DOHH2 (cell line): ENCODE measurements at regions not wholly inside any gene's neighbourhood (a gene's known extent, or its start where the extent isn't known, plus 50 kb on each side); places are given as distances from the start of the nearest gene placed in this dataset.

Experiments used
- H3F3A ChIP-seq: fragments of 200-600 bp; sonication (generic), shearing (Covaris generic); 2 replicates; pipeline ENCODE4 v1.6.0; 2016; ENCODE audit warnings: antibody characterized with exemption, mild to moderate bottlenecking; ENCODE audit not compliant: control insufficient read depth, insufficient read depth
- H3K27ac ChIP-seq: fragments of 200-600 bp; sonication (generic); 2 replicates; pipeline ENCODE4 v1.5.1; 2014; ENCODE audit warnings: low read depth, mild to moderate bottlenecking, low read length, moderate library complexity
- H3K27me3 ChIP-seq: fragments of 200-600 bp; sonication (generic); 2 replicates; pipeline ENCODE4 v1.6.1; 2014; ENCODE audit warnings: mild to moderate bottlenecking, low read length, mixed read lengths; ENCODE audit not compliant: control insufficient read depth
- H3K36me3 ChIP-seq: fragments of 200-600 bp; sonication (generic); 2 replicates; pipeline ENCODE4 v1.6.1; 2014; ENCODE audit warnings: mild to moderate bottlenecking, low read length, moderate library complexity, mixed read lengths; ENCODE audit not compliant: control insufficient read depth
- H3K4me1 ChIP-seq: fragments of 200-600 bp; sonication (generic); 2 replicates; pipeline ENCODE4 v1.6.1; 2014; ENCODE audit warnings: mild to moderate bottlenecking, low read length, mixed read lengths; ENCODE audit not compliant: control insufficient read depth
- H3K4me2 ChIP-seq: fragments of 200-600 bp; sonication (generic); 2 replicates; pipeline ENCODE4 v1.6.0; 2014; ENCODE audit warnings: mild to moderate bottlenecking, low read length, moderate library complexity
- H3K4me3 ChIP-seq: fragments of 200-600 bp; sonication (generic); 2 replicates; pipeline ENCODE4 v1.5.1; 2014; ENCODE audit warnings: mild to moderate bottlenecking, low read length, mixed read lengths
- H3K79me2 ChIP-seq: fragments of 200-600 bp; sonication (generic); 2 replicates; pipeline ENCODE4 v1.6.1; 2014; ENCODE audit warnings: mild to moderate bottlenecking, low read length, mixed read lengths; ENCODE audit not compliant: control insufficient read depth
- H3K9me2 ChIP-seq: fragments of 200-600 bp; sonication (generic); replicated peaks from 2 replicates; pipeline ENCODE4 v1.6.1; 2014; ENCODE audit warnings: mild to moderate bottlenecking, low read length, mixed read lengths; ENCODE audit not compliant: control insufficient read depth
- H3K9me3 ChIP-seq: fragments of 200-600 bp; sonication (generic); 2 replicates; pipeline ENCODE4 v1.6.1; 2014; ENCODE audit warnings: antibody characterized with exemption, low read length, mixed read lengths; ENCODE audit not compliant: control insufficient read depth, insufficient read depth
- H4K20me1 ChIP-seq: fragments of 200-600 bp; sonication (generic); 2 replicates; pipeline ENCODE4 v1.6.0; 2014; ENCODE audit warnings: low read depth, mild to moderate bottlenecking, antibody characterized with exemption, low read length, moderate library complexity; ENCODE audit not compliant: control insufficient read depth, insufficient read depth
- EZH2phosphoT487 ChIP-seq: fragments of 200-600 bp; sonication (generic); IDR thresholded peaks from 2 replicates; pipeline ENCODE4 v1.6.1; 2017; ENCODE audit warnings: borderline replicate concordance, mild to moderate bottlenecking, antibody characterized with exemption, low read length, moderate library complexity, mixed read lengths
- TF ChIP-seq, protein P1 (sequence below): fragments of 200-600 bp; sonication (generic); IDR thresholded peaks from one replicate; pipeline ENCODE4 v1.5.1; 2014; ENCODE audit warnings: antibody characterized with exemption, mild to moderate bottlenecking, low read depth, low read length; ENCODE audit not compliant: poor library complexity, severe bottlenecking

DNA sequence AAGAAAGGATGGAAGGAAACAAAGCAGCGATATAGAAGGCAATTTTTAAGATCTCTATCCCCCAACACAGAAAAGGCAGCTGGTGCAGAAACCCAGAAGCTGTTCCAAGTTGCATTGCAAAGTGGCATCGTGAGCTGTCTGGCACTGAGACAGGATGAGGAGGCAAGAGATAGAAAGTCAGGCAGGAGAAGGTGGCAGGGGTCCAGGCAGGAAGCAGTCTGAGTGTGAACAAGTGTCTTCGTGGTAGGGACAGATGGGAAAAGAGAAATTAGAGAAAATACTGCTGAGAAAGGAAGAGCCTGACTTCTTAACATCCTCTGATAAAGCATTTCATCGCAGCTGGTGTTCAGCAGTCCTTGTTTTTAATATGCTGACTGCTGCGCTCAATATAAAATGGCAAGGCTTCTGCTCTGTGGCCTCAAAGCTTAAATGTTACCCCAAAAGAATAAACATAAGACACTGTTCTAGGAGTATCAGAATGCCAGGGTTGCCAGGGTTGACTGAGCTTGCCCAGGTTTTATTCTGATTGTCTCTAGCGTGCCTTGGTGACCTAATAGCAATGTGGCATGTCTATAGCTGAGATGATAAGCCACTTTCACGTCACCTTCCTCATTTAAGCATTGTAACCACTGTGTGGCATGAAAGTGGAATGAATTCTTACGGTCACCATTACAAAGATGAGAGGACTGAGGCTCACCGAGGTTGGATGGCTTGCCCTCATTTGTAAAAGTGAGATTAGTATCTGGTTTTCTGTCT, 397.6 kb downstream of the NUAK1 start:
- no peaks in the 10 kb centered on the region for H3F3A ChIP-seq
- no peak overlapping the region for H3K4me2 ChIP-seq
- H3K4me3 ChIP-seq, result no peak overlapping the region
- peaks cover 41% of the 10 kb centered on the region for H3K4me1 ChIP-seq
- TF ChIP-seq EZH2phosphoT487, result no peak
- TF ChIP-seq, protein P1, sequence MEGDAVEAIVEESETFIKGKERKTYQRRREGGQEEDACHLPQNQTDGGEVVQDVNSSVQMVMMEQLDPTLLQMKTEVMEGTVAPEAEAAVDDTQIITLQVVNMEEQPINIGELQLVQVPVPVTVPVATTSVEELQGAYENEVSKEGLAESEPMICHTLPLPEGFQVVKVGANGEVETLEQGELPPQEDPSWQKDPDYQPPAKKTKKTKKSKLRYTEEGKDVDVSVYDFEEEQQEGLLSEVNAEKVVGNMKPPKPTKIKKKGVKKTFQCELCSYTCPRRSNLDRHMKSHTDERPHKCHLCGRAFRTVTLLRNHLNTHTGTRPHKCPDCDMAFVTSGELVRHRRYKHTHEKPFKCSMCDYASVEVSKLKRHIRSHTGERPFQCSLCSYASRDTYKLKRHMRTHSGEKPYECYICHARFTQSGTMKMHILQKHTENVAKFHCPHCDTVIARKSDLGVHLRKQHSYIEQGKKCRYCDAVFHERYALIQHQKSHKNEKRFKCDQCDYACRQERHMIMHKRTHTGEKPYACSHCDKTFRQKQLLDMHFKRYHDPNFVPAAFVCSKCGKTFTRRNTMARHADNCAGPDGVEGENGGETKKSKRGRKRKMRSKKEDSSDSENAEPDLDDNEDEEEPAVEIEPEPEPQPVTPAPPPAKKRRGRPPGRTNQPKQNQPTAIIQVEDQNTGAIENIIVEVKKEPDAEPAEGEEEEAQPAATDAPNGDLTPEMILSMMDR, result no peak
- H3K9me3 ChIP-seq, result no peaks in the 10 kb centered on the region
- H4K20me1 ChIP-seq, result no peaks in the 10 kb centered on the region
- no peaks in the 10 kb centered on the region for H3K27me3 ChIP-seq
- no peaks in the 10 kb centered on the region for H3K79me2 ChIP-seq
- no peak overlapping the region for H3K27ac ChIP-seq
- no peaks in the 10 kb centered on the region for H3K36me3 ChIP-seq
- H3K9me2 ChIP-seq, result no peaks in the 10 kb centered on the region

DNA sequence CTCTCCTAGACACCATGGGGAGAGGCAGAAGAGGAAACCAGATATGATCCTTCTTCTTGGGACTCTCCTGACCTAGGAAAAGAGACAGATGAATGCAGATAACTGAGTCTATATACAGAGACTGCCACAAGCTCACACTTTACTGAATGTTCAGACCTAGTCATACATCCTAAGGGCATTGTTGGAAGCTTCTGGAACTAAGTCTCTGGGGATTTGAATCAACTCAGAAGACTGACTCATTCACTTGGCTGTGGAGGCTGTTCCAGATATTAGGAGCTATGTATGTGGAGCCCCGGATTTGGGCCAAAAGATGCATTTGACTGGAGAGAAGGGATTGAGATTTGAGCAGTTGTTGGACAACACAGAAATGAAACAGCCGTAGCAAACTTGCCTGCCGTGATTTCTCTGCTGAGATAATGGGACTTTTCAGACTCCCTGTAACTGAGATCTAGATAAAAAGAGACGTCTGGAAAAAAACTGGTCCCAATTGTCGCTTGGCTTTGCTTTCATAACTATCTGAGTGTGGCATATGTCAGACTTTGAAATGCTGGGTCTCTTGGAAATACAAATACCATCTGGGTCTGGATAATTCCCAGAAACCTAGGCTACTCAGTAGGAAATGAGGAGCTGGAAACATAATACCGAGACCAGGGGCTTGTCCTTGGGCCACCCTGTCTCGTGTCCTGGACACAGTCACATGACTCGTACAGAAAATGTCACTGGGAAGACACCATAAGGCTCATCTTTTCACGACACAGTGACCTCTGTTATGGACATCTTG, 396.8 kb downstream of the NUAK1 start:
- Histone ChIP-seq H3K9me3 (no peaks in the 10 kb centered on the region), H3K4me1 (peaks cover 34% of the 10 kb centered on the region), H3K27ac (no peak overlapping the region), H3K9me2 (no peaks in the 10 kb centered on the region), H3K27me3 (no peaks in the 10 kb centered on the region), H3F3A (no peaks in the 10 kb centered on the region), H3K79me2 (no peaks in the 10 kb centered on the region), H4K20me1 (no peaks in the 10 kb centered on the region), H3K4me3 (no peak overlapping the region), H3K36me3 (no peaks in the 10 kb centered on the region), H3K4me2 (no peak overlapping the region)
- TF ChIP-seq, protein P1, result no peak
- no peak for TF ChIP-seq EZH2phosphoT487

GRCh38 chr12:105742567-105742874, 396.2 kb downstream of the NUAK1 start:
- Histone ChIP-seq H3K79me2 (no peaks in the 10 kb centered on the region), H3F3A (no peaks in the 10 kb centered on the region), H3K27ac (no peak overlapping the region), H3K9me3 (no peaks in the 10 kb centered on the region), H3K27me3 (no peaks in the 10 kb centered on the region), H4K20me1 (no peaks in the 10 kb centered on the region), H3K4me2 (no peak overlapping the region), H3K9me2 (no peaks in the 10 kb centered on the region), H3K36me3 (no peaks in the 10 kb centered on the region), H3K4me3 (no peak overlapping the region), H3K4me1 (peaks cover 29% of the 10 kb centered on the region)
- TF ChIP-seq EZH2phosphoT487, result no peak
- TF ChIP-seq, protein P1, result no peak
